Right lobe of liver (tissue), 6 donors: ENCODE measurements at regions not wholly inside any gene's neighbourhood (a gene's known extent, or its start where the extent isn't known, plus 50 kb on each side); places are given as distances from the start of the nearest gene placed in this dataset.

Experiments
- ATAC-seq, 4 donors: fragments of 200-7000 bp; cut with Tn5 transposase; one replicate each; pipeline ENCODE4 v1.9.1; 2020; ENCODE audit warnings: mild to moderate bottlenecking in 4 of 4, moderate library complexity in 4 of 4
- DNase-seq, 3 donors: peaks; one replicate each; pipeline ENCODE4 v3.0.0-alpha.2; 2020
- H3K27ac ChIP-seq, 3 donors: fragments of 200-600 bp; one replicate each; pipeline ENCODE4 v1.8.0; 2022
- H3K27me3 ChIP-seq, 2 donors: fragments of 200-600 bp; one replicate each; pipeline ENCODE4 v1.8.0; 2022
- H3K36me3 ChIP-seq, 4 donors: fragments of 200-600 bp; sonication (generic) in 1 of 4; one replicate each; pipeline versions ENCODE4 v1.5.1 to v1.8.0; 2017 to 2022; ENCODE audit warnings: control low read depth in 1 of 4
- H3K4me1 ChIP-seq, 4 donors: fragments of 200-600 bp; sonication (generic) in 1 of 4; one replicate each; pipeline versions ENCODE4 v1.5.1 to v1.8.0; 2017 to 2022; ENCODE audit warnings: control low read depth in 1 of 4
- H3K4me3 ChIP-seq, 3 donors: fragments of 200-600 bp; one replicate each; pipeline ENCODE4 v1.8.0; 2022
- H3K9me3 ChIP-seq, 4 donors: fragments of 200-600 bp; sonication (generic) in 1 of 4; one replicate each; pipeline versions ENCODE4 v1.5.1 to v1.8.0; 2017 to 2022; ENCODE audit warnings: control low read depth in 1 of 4
- CTCF ChIP-seq, 4 donors: fragments of 200-600 bp in 3 of 4; fragments of 450-650 bp in 1 of 4; IDR thresholded peaks; one replicate each; pipeline versions ENCODE4 v1.5.1 to v1.8.0; 2016 to 2022; ENCODE audit warnings: antibody characterized with exemption in 4 of 4, mild to moderate bottlenecking in 2 of 4
- POLR2A ChIP-seq: fragments of 450-650 bp; IDR thresholded peaks from one replicate; pipeline ENCODE4 v1.6.1; 2017; ENCODE audit warnings: antibody characterized with exemption, mild to moderate bottlenecking
- WGBS: methylation state at CpG from one replicate; pipeline ENCODE4 v1.1.6; 2018; ENCODE audit warnings: low coverage, low lambda C conversion rate; ENCODE audit not compliant: insufficient coverage; ENCODE audit errors: missing lambda C conversion rate; 5-methylcytosine and 5-hydroxymethylcytosine counted together
- intact Hi-C, 2 donors: fragments of 100-400 bp; cut with DNase I; formaldehyde crosslinking; loops; one replicate each; pipeline versions ENCODE4 v1.11.2 to v1.14.1; 2022
- donor health status: DM: no; HTN: yes; CAD: no.
- donor health status: DM: no; HTN: no; CAD: no.
- donor health status: DM: no; HTN: no; CAD: no.
- donor health status: DM: no; HTN: yes; CAD: no.
- donor health status: DM: no; HTN: yes; CAD: no.

GRCh38 chr15:34657469-34658127 is 74.1 kb upstream of the GOLGA8B start:
- ATAC-seq (no peak), DNase-seq (no peak)
- intact Hi-C loops: no loop called here
- Histone ChIP-seq H3K27ac (no peak overlapping the region), H3K9me3 (no peaks in the 10 kb centered on the region), H3K36me3 (no peaks in the 10 kb centered on the region), H3K27me3 (no peaks in the 10 kb centered on the region), H3K4me3 (no peak overlapping the region), H3K4me1 (no peaks in the 10 kb centered on the region)
- 37% methylated on average over 4 of the region's 4 CpGs for WGBS
- TF ChIP-seq POLR2A: no peak
- TF ChIP-seq CTCF (IDR thresholded peaks at IDR 0.05): no peak

- TF ChIP-seq POLR2A (no peak), CTCF (IDR thresholded peaks at IDR 0.05) (no peak)
- DNase-seq: no peak
- H3K27me3 ChIP-seq: no peaks in the 10 kb centered on the region
- no peak for ATAC-seq
- H3K27ac ChIP-seq: no peak overlapping the region
- no peak overlapping the region for H3K4me3 ChIP-seq
- no peaks in the 10 kb centered on the region for H3K9me3 ChIP-seq
- intact Hi-C loops: no loop called here
- 72% methylated on average over 6 of the region's 6 CpGs for WGBS
- no peaks in the 10 kb centered on the region for H3K4me1 ChIP-seq
- H3K36me3 ChIP-seq: no peaks in the 10 kb centered on the region
These were observed 72.8 kb upstream of the GOLGA8B start for GRCh38 chr15:34656005-34656796.

- Histone ChIP-seq H3K9me3 (no peaks in the 10 kb centered on the region), H3K27ac (no peak overlapping the region), H3K27me3 (no peaks in the 10 kb centered on the region), H3K4me1 (no peaks in the 10 kb centered on the region), H3K36me3 (no peaks in the 10 kb centered on the region), H3K4me3 (no peak overlapping the region)
- DNase-seq (no peak), ATAC-seq (no peak)
- TF ChIP-seq POLR2A (no peak), CTCF (IDR thresholded peaks at IDR 0.05) (no peak)
- intact Hi-C loops: no loop called here
- WGBS: 76% methylated on average over 2 of the region's 2 CpGs
These were observed 71.9 kb upstream of the GOLGA8B start for GRCh38 chr15:34655326-34655725.

GRCh38 chr15:34654625-34655024 is 71.2 kb upstream of the GOLGA8B start:
- Histone ChIP-seq H3K27me3 (no peaks in the 10 kb centered on the region), H3K9me3 (no peaks in the 10 kb centered on the region), H3K4me3 (no peak overlapping the region), H3K36me3 (no peaks in the 10 kb centered on the region), H3K27ac (no peak overlapping the region), H3K4me1 (no peaks in the 10 kb centered on the region)
- ATAC-seq (no peak), DNase-seq (no peak)
- intact Hi-C loops: no loop called here
- TF ChIP-seq POLR2A: no peak
- TF ChIP-seq CTCF (IDR thresholded peaks at IDR 0.05): no peak
- 85% methylated on average over 6 of the region's 6 CpGs for WGBS
